Activated T-cell treated with anti-CD3 and anti-CD28 coated beads for 4 hours (primary cell): ENCODE measurements at regions not wholly inside any gene's neighbourhood (a gene's known extent, or its start where the extent isn't known, plus 50 kb on each side); places are given as distances from the start of the nearest gene placed in this dataset.

ENCODE experiments used
- DNase-seq: peaks from one replicate; pipeline ENCODE4 v3.0.0-alpha.2; 2020

DNA sequence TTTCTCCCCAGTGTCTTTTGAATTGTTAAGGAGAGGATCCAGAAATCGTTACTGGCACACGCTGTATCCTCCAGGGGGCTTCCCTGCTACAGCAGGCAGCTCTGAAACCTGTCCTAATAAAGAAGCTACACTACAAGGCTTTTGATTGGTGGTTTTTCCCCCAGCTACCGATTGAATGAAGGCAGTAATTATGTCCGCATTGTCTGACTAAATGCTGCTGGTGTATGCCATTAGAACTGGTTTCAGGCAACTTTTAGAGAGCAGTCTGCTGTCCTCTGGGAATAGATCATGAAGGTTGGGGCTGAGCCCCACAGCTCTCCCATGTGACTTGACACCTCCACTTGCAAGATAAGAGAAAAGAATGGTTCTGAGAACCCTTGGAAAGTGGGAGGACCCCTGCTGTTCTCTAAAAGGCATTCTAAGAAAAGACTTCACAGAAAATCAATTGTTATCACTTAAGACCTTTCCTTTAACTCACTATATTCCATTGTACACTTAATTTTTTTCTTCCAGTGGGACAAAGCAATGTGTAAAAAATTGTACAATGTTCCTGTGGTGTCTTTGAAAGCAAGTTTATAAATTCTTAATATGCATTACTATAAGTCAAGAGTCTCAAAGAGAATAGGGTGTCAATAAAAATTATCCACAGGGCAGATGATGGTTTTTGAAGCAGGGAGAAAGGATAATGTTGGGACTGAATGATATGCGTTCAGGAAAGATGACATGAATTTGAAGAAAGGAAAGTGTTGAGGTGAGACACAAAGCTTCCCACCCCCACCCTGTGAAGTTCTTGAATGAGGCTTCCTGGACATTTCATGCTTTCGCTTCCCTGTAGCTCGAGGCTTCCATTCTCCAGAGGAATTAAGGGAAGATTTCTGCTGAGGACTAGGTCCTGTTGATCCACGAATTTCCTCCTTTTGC, 53.0 kb upstream of the DAZL start:
- DNase-seq = no peak

DNA sequence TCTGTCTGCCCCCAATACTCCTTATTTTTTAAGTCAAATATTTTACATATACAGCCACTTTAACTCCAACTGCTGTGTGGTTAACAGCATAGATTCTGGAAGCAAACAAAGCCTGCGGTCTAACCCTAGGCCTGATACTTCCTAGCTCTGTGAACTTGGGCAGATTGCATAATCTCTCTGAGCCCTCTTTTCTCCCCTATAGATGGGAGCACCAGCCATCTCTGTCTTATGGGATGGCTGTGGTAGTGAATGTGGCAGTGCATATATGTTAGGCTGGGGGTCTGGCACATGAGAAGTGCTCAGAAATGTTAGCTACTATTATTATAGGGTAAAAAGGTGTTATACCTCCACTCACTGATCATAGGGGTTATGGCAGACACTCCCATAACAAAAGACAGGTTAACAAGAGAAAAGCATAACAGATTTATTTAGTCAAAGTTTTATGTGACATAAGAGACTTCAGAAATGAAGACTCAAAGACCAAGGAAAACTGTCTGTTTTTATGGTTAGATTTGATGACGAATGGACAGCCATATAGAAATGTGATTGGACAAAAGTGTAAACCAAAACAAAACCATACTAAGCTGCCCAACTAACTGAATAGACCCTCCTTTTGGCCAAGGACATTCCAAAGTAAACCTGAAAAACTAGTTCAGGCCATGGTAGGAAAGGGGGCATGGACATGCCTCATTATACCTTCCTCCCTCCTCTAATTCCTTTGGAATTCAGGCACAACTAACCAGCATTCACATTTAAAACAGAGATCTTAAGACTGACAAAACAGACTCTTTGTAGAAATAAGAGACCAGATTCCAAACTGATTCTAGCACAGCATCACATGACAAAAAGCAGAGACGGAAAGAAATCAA, 53.9 kb upstream of the DAZL start:
- no peak for DNase-seq

DNA sequence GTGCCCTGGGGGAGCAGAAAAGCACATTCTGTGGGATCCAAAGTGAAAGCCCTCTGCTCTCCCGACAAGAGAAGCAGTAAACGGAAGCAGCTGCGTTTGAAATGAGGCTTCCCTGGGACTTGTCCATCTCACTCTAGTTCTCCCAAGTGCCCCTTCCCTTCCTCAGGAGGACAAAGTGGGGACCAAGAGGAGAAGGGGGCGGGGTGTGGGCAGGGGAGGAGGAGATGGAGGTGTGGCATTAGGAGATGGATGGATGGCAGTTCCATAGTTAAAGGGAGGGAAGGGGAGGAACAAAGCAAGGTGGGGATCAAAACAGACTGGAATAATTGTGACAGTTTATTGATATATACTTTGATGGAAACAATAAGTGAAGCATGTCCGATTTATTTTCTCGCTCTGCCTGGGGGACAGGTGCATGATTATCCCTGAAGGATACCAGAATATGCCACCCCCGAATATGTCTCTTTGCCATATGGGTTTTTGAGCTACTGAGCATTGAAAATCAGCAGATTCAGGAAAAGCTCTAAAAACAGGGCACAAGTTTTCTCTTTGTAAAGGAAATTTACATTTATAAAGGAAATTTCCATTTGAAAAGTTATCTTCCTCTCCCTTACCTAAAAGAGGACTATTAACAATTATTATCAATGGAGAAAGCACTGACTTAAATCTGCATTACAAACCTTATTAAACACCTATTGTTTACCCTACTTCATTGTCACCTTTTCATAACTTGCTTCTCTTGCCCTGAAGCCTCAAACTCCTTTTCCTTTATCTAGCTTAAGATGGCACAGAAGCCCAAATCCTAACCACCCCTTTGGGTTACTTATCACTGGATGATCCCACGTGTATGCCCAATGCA, 58.9 kb upstream of the DAZL start:
- DNase-seq = no peak

DNA sequence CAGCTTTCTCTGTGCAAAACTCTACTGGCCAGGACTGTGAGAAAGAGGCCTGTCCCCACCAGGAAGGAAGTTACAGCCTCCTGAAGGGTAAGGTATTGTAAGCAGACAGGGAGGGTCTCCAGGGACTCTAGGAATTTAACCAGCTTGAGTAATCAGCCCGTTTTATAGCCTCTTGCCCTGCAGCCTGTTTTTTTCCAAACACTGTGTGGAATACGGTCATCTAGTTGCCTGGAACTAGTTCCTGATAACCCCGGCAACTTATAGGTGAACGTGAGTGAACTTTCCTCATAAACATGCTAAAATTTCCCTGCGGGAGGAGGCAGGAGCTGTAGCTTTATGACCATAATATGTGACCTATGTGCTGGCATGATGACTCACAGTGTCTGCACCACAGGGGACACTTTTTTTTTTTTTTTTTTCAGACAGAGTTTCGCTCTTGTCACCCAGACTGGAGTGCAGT, 60.1 kb upstream of the DAZL start:
- no peak for DNase-seq

DNA sequence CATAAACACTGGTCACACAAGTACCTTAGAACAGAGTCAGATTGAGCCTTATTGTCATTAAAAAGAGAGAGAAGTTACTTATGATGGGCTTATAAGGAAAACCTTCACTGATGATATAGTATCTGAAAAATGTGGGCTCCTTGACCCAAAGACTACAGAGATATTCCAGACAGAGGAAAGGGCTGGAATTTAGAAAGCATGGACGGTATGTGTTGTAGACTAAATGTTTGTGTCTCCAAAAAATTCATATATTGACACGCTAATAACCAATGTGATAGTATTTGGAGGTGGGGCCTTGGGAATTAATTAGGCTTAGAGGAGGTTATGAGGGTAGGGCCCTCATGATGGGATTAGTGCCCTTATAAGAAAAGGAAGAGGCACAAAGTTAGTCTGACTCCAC, 61.0 kb upstream of the DAZL start:
- no peak for DNase-seq

DNA sequence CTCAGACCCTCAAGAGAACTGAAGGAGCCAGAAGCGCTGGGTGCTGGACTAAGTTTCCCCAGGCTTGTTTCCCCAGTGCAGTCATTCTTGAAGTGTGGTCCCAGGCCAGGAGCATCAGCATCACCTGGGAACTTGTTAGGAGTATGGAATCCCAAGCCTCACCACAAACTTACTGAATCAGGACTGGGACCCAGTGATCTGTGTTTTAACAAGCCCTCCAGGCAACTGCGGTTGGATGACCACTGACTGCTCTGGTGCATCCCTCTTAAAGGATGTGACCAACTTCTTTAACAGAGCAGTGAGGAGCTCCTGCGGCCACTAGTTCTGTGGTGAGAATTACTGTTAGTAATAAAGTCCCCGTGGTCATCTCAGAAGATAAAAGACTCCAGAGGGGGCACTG, 62.4 kb upstream of the DAZL start:
- DNase-seq = no peak

DNA sequence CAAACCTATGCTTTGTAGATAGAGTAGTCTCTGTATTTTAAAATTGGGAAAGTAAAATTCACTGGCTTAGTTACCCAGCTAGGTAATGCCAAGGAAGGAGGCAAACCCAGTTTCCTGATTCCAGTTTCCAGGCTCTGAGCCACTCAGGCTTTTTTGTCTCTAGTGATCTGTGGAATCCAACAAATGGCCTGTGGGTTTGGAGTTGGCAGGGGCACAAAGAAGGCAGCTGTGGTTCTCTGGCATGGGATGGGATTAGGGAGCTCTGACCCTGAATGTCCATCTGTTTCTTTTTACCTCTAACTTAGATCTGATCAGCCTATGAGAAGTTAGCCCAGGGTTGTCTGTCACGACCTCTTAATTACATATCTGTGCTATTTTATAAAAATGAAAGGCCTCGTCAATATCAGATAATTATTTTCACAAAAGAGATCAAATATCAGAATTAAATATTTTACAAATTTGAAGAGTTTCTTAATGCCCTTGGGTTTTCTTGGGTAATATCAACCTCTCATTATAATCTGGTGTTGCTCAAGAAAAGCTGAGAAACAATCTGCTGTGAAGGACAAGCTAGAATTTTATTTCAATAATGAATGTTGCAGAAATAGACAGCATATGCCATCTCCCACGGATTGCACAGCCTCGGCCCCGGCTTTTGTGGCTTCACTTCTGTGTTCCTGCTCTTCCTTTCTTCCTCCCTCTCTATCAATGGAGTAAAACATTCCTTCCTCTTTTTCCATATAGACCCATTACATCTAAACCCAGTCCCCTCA, 63.7 kb upstream of the DAZL start:
- DNase-seq = no peak

DNA sequence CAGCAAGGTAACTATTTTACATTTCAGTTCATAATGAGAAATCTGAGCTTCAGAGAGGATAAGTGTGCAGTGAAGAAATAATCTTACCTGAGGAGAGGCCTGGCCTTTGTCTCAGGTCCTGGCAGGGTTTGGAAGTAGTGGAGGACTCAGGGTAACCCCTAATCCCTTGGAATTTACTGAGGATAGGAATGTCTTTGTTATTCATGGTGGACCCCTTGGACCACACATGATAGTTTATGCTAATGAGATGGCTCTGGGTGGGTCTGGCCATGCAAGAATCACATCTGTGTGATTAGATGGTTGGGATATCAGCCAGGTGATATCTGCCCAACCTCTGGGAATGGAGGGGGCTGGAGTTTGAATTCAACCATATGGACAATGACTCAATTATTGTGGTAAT, 65.0 kb upstream of the DAZL start:
- DNase-seq = no peak

DNA sequence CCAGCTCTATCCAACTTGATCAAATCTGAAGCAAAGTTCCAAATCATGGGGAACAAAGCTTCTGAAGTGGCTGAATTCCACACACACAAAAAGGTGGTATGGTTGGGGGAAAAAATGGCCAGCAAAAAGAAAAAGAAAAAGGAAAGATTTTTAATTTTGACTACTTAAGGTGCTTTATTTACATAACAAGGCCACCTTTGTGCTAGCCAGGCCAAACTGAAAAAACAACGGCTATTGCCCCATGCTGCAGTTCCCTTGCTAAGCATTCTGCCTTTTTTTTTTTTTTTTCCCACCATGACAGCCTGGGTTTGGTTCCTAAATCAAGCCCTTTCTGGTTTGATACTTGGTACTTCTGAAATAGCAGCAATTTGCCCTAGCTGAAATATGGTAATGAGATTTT, 66.5 kb upstream of the DAZL start:
- DNase-seq = no peak

DNA sequence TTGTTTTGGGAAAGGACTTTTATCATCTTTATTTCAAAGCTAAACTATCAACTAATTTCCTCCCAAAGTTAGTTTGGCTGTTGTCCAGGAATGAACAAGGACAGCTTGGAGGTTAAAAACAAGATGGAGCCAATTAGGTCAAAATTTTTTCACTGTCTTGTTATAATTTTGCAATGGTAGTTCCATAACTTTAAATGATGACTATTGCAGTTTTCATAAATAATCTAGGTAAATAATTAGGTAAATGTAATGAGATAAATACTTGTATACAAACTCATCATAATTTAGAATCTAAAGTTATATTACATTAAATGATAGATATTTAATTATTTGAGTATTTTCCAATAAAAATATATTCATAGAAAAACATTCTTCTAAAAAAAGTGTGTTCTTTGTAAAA, 68.3 kb upstream of the DAZL start:
- no peak for DNase-seq

DNA sequence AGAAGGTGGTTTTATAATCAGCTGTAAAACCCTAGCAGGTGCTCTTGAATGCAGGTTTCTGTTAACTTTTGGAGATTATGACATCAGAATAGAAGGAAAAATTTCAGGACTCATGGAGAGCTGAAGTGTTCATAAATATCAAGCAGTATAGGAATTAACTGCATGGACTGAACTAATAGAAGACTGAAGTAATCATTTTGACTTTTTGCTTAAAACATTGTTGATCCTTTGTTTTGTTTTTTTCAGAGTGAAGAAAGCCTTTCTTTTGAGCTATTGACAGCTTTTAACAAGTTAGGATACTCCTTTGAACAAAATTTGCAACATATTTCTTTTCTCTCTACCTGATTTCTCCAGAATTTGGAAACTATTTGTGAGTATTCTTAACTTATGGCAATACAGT, 70.6 kb upstream of the DAZL start:
- DNase-seq = no peak

DNA sequence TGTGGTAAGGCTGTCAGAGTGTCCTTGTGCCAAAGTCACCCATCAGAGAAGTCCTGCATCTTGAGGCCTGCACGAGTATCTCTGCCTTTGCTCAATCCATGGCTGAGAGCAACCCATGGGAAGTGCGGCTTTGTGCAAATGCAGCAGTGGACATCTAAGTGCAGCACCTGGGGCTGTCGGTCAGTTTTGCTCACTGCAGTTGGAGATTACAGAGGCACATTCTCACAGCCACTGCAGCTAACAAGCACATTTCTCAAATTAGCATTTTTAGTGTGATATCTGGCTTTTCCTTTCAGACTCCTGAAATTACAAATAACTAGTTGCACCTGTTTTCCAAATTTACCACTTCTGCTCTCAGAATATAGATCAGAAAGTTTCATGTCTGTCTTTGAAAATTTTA, 81.5 kb upstream of the DAZL start:
- no peak for DNase-seq

DNA sequence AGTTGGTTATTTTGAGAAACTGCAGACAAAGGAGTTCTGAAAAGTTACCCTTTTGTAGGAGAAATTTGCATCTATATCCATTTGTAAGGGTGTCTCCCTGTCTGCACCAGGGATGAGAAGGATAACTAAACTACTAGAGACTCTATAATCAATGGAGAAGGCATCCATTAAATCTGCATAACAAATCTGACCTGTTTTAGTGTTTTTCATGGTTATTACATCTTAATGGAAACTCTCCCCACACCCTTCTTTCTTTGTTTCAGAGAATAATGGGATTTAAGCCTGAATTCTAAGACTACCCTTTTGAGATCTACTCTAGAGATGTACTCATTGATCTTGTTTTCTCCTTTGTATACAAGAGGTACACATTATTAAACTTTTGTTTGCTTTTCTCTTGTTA, 82.0 kb upstream of the DAZL start:
- DNase-seq = no peak

DNA sequence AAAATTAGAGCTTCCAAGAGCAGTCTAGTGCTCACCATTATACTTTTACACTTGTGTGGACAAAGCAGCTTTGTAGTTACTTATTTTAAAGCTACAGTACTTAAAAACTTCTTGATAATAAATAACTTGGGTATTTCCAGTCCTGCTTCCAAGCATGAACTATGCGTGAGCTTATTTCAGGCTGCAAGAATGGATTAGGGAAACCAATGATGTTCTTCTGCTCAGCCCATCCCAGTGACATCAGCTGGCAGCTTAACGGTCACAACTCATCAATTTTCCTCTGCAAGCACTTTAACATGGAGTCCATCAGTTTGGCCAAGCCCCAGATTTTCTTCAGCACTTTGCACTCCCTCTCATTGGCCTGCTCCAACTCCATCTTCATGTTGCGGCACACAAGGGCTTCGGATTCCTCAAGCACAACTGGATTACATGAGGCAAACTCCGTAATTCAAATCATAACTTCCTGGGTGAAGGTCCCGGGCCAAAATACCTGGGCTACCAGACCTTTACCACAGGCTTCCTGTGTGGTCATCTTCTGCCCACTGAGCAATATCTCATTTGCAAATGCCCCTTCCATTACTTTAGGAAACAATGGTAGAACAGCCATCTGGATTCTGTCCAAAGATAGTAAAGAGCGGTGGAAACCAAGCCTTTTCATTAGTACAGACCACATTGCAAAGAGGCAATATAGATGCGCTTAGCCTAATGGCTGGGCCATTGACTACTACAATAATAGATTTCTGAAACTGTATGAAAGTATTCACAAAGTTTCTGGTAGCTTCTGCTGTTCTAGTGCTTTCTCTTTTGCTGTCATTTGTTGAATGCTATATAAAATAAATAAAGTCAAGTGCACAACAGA, 87.5 kb upstream of the DAZL start:
- DNase-seq = no peak

DNA sequence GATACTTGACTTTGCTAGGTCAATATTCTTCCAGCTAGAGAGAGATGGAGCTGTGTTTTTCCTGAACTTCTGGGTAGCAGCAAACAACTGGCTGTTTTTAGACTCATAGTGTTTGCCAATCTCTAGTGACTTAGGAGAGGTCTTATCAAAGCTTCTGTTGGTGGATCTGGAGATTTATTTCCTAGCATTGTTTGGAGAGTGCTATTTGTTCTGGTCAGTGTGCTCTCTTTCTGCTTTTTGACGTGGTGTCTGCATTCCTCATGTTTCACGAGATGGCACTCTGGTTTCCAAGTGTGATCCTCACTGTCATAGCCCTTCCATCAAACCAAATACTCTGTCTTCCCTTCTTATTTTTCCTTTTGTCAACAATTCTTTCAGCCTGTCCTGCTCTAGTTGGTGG, 88.6 kb upstream of the DAZL start:
- DNase-seq = no peak

DNA sequence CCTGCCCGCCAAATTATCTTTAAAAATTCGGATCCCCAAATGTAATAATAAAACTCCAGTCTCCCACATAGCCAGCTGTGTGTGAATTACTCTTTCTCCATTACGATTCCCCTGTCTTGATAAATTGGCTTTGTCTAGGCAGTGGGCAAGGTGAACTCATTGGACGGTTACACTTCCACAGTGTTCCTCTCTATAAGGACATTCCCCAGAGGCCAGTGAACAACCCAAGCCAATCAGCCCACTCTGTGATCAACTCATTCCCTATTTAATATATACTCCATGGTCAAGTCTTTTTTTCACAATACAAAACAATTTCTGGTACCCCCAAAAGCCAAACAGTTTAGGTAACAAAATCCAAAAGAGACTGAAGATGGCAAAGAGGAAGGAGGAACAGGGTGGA, 90.5 kb upstream of the DAZL start:
- DNase-seq = no peak

DNA sequence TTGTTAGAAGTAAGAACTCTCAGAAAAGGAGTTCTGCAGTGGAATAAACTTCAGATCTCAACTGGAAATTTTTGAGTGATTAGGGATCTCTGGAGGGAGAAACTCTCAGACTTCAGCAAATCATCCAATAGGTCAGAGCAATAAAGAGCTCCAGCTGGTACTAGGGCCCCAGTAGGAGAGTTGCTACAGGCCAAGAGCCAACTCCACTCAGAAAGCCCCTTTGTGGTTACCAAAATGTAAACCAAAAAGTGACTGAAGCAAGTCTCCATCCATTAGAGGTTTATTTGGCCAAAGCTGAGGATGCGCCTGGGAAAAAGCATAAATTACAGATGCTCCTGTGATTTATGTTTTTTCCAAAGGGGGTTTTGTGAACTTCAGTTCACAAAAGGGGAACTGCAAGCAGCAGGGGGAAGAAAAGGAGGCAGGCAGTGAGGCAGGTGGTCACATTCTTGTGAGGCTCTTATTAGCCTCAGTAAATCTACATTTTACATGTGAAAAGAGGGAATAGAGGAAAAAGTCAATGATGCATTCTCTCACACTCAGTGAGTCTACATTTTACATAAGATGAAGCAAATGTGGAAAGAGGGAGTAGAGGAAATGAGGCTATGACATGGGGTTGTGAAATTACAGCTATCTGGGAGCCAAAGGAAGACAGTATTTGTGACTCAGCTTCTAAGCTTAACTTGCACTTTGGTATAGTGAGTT, 92.4 kb upstream of the DAZL start:
- no peak for DNase-seq

DNA sequence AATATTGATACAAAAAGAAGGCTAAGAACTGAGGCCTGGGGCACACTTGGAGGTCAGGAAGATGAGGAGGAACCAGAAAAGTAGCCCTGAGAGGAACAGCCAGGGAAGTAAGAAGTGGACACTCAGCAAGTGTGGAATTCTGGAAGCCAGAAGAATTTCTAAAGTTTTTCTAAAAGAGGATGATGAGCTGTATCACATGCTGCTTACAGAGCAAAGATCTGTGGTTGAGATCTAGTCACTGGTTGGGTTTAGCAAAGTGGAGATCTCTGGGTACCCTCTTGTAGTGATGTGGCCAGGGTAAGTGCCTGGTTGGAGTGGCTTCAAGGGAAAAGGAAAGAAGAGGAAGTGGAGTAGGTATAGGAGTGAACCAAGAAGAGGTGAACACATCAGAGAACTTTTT, 95.4 kb upstream of the DAZL start:
- no peak for DNase-seq

DNA sequence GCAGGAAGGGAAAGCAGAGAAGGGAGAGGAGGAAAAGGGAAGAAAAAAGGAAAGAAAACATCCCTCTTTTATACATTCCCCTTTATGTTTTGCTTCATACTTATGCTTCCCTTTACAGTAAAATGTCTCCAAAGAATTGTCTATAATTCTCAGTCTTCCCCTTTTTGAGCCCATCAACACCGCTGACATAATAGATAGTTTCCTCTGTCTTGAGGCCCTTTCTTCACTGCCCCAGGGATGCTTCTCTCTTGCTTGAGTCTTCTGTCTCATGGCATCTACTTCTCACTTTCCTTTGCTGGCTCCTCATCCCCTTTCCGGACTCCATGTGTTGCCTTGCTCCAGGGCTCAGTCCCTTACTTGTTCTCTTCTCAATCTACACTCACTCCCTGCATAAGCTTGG, 99.7 kb upstream of the DAZL start:
- DNase-seq = no peak

DNA sequence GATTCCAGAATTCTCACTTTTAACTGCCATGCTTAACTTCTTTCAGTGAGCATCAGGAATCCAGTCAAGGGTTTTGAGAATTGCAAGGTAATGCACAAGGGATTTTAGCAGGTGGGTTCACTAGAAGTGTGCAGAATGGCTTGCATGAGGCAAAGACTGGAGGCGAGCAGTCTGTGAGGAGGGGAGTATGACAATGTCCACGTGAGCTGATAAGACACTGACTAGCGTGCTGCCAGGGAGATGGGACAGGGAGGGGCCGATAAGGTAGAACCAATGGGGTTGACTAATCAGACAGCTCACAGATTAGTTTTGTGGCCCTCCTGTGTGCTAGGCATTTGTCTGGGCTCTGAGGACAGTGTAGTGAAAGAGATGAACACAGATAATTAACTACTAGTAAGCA, 102.0 kb upstream of the DAZL start:
- DNase-seq = no peak

DNA sequence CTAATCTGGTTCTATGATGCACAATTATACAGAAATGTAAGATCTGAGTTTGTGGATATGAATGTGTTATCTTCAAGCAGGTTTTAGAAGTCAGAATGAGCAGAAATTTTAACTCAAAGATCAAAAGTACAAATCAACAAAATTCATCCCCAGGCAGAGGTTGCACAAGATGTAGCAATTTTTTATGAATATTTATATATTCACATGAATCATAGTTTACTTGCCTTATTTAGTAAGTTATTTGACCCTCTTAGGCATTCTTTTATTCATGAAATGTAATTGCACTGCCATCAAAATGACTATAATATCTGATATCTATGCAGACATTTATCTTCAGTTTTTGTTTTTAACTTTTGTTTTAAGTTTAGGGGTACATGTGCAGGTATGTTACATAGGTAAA, 103.1 kb upstream of the DAZL start:
- no peak for DNase-seq
